ENCODE measurements at regions not wholly inside any gene's neighbourhood (a gene's known extent, or its start where the extent isn't known, plus 50 kb on each side); places are given as distances from the start of the nearest gene placed in this dataset.

GRCh38 chrX:66328950-66329596 lies 165.0 kb downstream of the HEPH start:
- ATAC-seq (no peak), DNase-seq (no peak)
- intact Hi-C loops (cut with DNase I, micrococcal nuclease), result no loop called here

- ATAC-seq (no peak), DNase-seq (no peak)
- intact Hi-C loops (cut with DNase I, micrococcal nuclease), result no loop called here
These were observed 196.8 kb downstream of the HEPH start for GRCh38 chrX:66360894-66361293.

GRCh38 chrX:66384722-66385121 lies 220.7 kb downstream of the HEPH start:
- no peak for DNase-seq
- ATAC-seq, result no peak
- intact Hi-C loops (cut with DNase I, micrococcal nuclease), result no loop called here

- DNase-seq (no peak), ATAC-seq (no peak)
- intact Hi-C loops (cut with DNase I, micrococcal nuclease), result no loop called here
These were observed 235.2 kb downstream of the HEPH start for GRCh38 chrX:66399273-66399672.

- intact Hi-C loops (cut with DNase I, micrococcal nuclease), result no loop called here
- DNase-seq (no peak), ATAC-seq (no peak)
These were observed 236.7 kb downstream of the EDA2R start for GRCh38 chrX:66402165-66402564.

GRCh38 chrX:66408507-66408906 lies 230.4 kb downstream of the EDA2R start:
- intact Hi-C loops (cut with DNase I, micrococcal nuclease), result no loop called here
- ATAC-seq (peak; percentile 69), DNase-seq (no peak)

GRCh38 chrX:66410806-66411205 lies 228.1 kb downstream of the EDA2R start:
- ATAC-seq (no peak), DNase-seq (no peak)
- intact Hi-C loops (cut with DNase I, micrococcal nuclease), result no loop called here

Measured in left colon (tissue), 2 donors.